HUES6 (cell line): ENCODE measurements at regions not wholly inside any gene's neighbourhood (a gene's known extent, or its start where the extent isn't known, plus 50 kb on each side); places are given as distances from the start of the nearest gene placed in this dataset.

Experiments
- H3K27ac ChIP-seq: 2 replicates; pipeline ENCODE4 v1.7.0; 2013; ENCODE audit warnings: low read depth, mild to moderate bottlenecking, low read length, inconsistent platforms
- H3K27me3 ChIP-seq: 2 replicates; pipeline ENCODE4 v1.6.1; 2013; ENCODE audit warnings: low read length; ENCODE audit not compliant: control insufficient read depth, insufficient read depth
- H3K36me3 ChIP-seq: 2 replicates; pipeline ENCODE4 v1.6.1; 2013; ENCODE audit warnings: low read length; ENCODE audit not compliant: control insufficient read depth, insufficient read depth
- H3K4me1 ChIP-seq: 2 replicates; pipeline ENCODE4 v1.6.1; 2013; ENCODE audit warnings: low read length; ENCODE audit not compliant: control insufficient read depth, insufficient read depth
- H3K4me3 ChIP-seq: 2 replicates; pipeline ENCODE4 v1.5.1; 2013; ENCODE audit warnings: low read depth, low read length
- H3K9ac ChIP-seq: one replicate; pipeline ENCODE4 v1.6.1; 2013; ENCODE audit warnings: mild to moderate bottlenecking, low read length
- H3K9me3 ChIP-seq: 2 replicates; pipeline ENCODE4 v1.6.1; 2013; ENCODE audit warnings: low read depth, low read length; ENCODE audit not compliant: control insufficient read depth, insufficient read depth

DNA sequence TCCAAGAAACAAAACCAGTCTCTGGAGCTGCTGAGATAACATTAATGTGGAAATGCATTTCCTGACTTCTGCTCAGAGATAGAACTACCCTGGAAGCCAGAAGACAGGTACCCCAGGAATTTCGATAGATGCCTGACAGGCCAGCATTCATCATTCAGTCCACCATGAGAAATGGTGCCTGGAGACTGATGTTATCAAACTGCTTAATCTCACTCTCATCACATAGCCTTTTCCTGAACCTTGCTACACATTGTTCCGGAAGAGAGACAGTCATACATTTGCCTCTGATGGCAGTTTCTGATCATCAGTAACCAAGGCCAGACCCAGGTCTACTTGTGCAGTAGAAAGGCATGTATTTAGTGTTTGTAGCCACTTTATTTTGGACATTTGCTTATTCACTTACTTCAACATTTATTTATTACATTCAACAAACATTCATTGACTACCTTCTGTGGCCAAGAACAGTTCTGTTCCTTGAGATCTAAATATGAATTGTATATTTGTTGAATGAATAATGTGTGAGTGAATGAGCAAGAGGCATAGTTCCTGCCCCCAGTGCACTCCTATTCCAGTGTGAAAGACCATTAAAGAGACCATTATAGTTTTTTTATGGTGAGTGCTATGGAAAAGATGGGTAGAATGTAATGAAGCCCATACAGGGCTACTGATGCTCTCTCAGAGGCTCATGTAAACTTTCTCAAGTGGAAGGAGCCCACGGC is 485.7 kb downstream of the NUF2 start:
- H3K9ac ChIP-seq = no peak overlapping the region
- no peak overlapping the region for H3K27ac ChIP-seq
- no peaks in the 10 kb centered on the region for H3K36me3 ChIP-seq

DNA sequence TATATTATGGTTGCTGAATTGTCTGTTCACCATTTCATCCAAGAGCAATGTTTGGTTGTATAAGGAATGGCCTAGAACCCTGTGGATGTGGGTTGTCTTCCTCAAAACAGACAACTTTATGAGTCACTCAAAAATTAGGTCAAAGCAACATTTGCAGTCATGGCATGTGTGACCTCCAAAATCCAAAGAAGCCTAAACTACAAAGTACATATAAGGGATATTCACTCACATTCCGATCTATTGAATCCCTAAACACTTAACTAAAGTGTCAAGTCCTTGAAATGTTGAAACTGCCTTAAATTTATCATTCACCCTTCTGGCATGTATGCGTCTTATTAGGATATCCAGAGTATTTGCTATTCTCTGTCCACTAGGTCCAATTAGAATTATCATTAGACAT is 491.5 kb downstream of the NUF2 start:
- Histone ChIP-seq H3K9me3 (no peaks in the 10 kb centered on the region; the same call in 1 of the 2 replicates), H3K9ac (no peak overlapping the region)

More for the DNA sequence above, 485.7 kb downstream of the NUF2 start:
- Histone ChIP-seq H3K27me3 (no peaks in the 10 kb centered on the region), H3K9me3 (no peaks in the 10 kb centered on the region; the same call in 1 of the 2 replicates), H3K4me3 (no peak overlapping the region), H3K4me1 (no peaks in the 10 kb centered on the region)

DNA sequence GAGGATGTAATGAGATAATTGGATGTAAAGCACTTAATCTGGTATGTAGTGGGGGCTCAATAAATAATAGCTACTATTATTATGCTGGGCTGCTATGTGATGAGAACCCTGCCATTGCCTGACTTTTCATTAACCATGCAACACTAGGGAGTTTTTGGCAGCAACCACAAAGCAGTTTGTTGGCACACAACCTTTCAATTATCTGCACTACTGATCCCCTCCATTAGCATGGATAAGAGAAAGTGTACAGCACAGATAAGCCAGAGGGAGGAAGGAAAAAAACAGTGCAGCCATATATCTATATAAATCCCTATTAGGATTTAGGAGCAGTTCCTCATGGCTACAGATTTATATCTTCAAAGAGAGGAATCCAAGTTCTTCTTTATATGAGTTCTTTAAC is 498.5 kb downstream of the NUF2 start:
- Histone ChIP-seq H3K9ac (no peak overlapping the region), H3K4me3 (no peak overlapping the region), H3K27me3 (no peaks in the 10 kb centered on the region), H3K27ac (no peak overlapping the region), H3K9me3 (no peaks in the 10 kb centered on the region), H3K4me1 (no peaks in the 10 kb centered on the region), H3K36me3 (no peaks in the 10 kb centered on the region)

More for the DNA sequence above, 491.5 kb downstream of the NUF2 start:
- no peak overlapping the region for H3K4me3 ChIP-seq
- H3K4me1 ChIP-seq = no peaks in the 10 kb centered on the region
- no peaks in the 10 kb centered on the region for H3K27me3 ChIP-seq
- no peaks in the 10 kb centered on the region for H3K36me3 ChIP-seq
- H3K27ac ChIP-seq = no peak overlapping the region

DNA sequence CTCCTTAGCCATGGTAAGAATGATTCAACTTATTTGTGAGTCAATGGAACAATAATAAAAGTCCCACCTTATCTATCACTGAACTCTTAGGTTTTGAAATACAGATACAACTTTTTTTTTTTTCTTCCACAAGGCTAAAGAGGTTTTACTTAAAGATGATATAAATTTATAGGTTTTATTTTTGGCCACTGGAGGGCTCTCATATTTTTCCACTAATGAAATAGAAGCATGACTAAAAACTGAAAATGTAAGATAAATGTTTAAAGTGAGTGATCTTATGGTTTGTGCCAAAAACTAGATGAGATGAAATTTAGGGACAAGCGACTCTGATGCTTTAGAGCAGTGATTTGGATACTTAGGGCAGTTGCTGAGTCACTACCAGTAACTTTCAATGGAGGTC is 499.0 kb downstream of the NUF2 start:
- Histone ChIP-seq H3K36me3 (no peaks in the 10 kb centered on the region), H3K9me3 (no peaks in the 10 kb centered on the region), H3K9ac (no peak overlapping the region), H3K27ac (no peak overlapping the region), H3K27me3 (no peaks in the 10 kb centered on the region), H3K4me1 (no peaks in the 10 kb centered on the region), H3K4me3 (no peak overlapping the region)

DNA sequence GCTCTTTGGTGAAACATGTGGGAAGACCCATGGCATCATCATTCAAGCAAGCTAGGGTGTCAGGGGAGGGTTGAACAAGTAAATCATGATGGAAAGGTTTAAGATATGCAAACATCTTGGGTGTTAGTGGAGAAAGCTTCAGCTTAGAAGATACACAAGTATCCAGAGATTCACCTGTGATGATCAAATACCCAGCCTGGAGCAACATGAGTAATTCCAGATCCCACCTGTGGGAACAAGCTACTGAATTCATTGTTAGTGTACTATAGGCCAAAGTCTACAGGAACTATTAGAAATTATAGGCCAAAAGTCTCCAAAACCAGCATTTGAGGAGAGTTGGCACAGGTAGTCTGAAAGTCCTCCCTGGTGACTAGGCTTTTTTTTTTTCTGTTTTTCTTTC is 499.9 kb downstream of the NUF2 start:
- no peaks in the 10 kb centered on the region for H3K27me3 ChIP-seq
- H3K9ac ChIP-seq = no peak overlapping the region
- H3K9me3 ChIP-seq = no peaks in the 10 kb centered on the region
- no peaks in the 10 kb centered on the region for H3K36me3 ChIP-seq
- H3K4me1 ChIP-seq = no peaks in the 10 kb centered on the region
- H3K27ac ChIP-seq = no peak overlapping the region
- no peak overlapping the region for H3K4me3 ChIP-seq

DNA sequence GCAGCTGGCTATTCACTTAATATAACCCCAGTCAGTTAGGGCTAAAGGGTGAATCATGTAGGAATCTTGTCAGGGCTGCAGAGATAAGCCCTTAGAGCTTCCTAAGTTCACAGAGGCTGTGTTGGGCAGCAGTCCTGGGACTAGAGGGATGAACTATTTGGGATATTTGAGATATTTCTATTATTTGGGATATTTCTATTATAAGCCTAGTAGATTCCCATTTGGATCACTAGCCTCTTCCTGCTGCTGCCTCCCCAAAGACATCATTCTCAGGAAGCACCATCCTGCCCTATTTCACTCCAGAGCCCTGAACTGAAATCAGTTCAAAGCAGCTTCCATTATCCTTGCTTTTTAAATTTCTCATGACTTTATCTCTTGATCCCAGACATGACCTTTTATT is 501.3 kb downstream of the NUF2 start:
- Histone ChIP-seq H3K4me1 (no peaks in the 10 kb centered on the region), H3K36me3 (no peaks in the 10 kb centered on the region), H3K27me3 (no peaks in the 10 kb centered on the region), H3K4me3 (no peak overlapping the region), H3K9ac (no peak overlapping the region), H3K9me3 (no peaks in the 10 kb centered on the region), H3K27ac (no peak overlapping the region)

DNA sequence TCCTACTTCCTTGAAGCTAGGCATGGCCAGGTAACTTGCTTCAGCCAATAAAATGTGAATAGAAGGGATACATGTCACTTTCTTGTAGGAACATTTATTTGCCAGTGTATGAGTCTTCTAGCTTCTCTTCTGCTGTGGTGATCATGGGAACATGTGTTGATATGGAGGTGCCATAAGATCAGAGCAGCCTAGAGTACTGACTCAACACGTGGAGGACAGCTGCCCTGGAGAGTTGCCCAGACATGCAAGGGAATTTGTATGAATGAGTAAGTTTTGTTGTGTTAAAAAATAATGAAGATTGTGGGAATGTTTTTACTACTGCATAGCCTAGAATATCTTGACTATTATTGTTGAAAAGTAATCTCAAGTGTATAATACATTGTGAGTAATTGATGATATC is 502.3 kb downstream of the NUF2 start:
- no peaks in the 10 kb centered on the region for H3K27me3 ChIP-seq
- H3K9ac ChIP-seq = no peak overlapping the region
- H3K4me3 ChIP-seq = no peak overlapping the region
- no peaks in the 10 kb centered on the region for H3K4me1 ChIP-seq
- H3K36me3 ChIP-seq = no peaks in the 10 kb centered on the region
- no peak overlapping the region for H3K27ac ChIP-seq
- H3K9me3 ChIP-seq = no peaks in the 10 kb centered on the region

DNA sequence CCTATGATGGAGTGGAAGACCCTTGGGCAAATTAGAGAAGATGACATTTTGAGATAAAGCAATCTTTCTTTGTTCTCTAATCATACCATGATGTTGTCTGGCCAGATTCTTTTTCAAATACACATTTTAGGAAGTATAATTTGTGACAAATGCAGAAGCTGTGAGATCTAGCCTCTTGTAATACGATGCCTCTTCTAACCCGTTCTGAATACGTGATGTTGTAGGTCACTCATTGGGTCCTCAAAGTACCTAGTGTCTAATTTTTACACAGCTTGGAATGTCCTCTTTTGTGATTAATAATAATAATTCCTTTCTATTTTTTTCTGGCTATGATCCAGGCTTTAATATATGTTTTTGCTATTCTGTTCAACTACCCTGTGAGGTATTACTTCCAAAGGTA is 502.7 kb downstream of the NUF2 start:
- no peak overlapping the region for H3K27ac ChIP-seq
- no peaks in the 10 kb centered on the region for H3K36me3 ChIP-seq
- no peaks in the 10 kb centered on the region for H3K27me3 ChIP-seq

DNA sequence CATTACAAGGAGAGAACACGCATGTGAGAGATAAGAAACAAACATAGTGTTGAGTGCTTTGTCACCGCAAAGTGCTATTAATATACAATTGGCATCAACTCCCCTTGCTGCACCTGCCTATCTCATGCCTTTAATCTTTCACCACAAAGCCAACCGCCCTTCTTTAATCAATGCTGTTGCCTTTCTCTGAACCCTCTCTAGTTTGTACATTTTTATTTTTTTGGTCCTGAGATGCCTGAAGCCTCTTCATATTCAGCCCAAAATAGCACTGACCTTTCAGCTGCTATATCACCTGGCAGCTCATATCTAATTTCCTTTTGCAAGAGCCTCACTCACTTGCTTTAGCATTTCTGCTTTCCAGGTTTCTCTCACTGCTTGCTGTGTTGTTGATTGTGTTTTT is 504.7 kb downstream of the NUF2 start:
- Histone ChIP-seq H3K27me3 (no peaks in the 10 kb centered on the region), H3K4me3 (no peak overlapping the region), H3K9ac (no peak overlapping the region), H3K9me3 (no peaks in the 10 kb centered on the region), H3K27ac (no peak overlapping the region), H3K4me1 (no peaks in the 10 kb centered on the region), H3K36me3 (no peaks in the 10 kb centered on the region)

More for the DNA sequence above, 502.7 kb downstream of the NUF2 start:
- Histone ChIP-seq H3K4me3 (no peak overlapping the region), H3K9ac (no peak overlapping the region), H3K4me1 (no peaks in the 10 kb centered on the region), H3K9me3 (no peaks in the 10 kb centered on the region)

DNA sequence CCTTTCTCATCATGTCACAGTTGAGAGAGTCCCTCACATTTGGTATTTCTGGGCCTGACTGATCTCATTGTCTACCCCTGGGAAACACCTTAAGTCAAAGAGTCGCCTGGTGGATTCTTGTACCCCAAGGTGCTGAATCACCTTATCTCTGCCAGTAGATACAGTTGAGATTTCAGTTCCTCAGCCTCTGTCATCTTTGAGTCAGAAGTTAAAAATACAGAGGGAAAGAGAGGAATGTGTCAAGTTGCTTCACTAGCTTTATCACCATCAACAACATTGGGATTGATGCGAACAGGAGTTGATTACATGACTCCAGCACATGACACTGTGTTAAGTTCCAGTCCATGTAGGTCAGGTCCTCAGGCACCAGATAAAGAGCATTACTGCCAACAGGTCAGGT is 513.0 kb downstream of the NUF2 start:
- no peaks in the 10 kb centered on the region for H3K27me3 ChIP-seq

DNA sequence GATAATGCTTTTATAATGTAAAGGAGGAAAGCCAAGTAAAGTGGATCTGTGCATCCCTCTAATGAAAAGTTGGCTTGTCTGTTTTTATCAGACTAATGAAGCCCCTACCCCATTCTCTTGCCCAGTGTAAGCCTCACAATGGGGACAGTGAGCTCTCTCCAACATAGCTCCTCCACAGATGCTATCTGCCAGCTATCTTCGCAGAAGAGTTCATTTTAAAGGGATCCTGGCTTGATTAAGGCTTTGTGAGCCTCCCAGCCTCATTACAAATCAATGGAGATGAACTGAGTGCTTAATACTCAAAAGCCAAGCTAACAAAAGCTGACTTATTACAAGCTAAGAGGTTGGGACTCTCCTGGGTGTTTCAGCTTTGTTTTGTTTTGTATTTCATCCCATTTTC is 514.7 kb downstream of the NUF2 start:
- no peaks in the 10 kb centered on the region for H3K9me3 ChIP-seq

More for the DNA sequence above, 513.0 kb downstream of the NUF2 start:
- H3K27ac ChIP-seq = no peak overlapping the region
- no peak overlapping the region for H3K9ac ChIP-seq
- H3K4me3 ChIP-seq = no peak overlapping the region
- no peaks in the 10 kb centered on the region for H3K36me3 ChIP-seq
- H3K9me3 ChIP-seq = no peaks in the 10 kb centered on the region
- H3K4me1 ChIP-seq = peaks cover 9% of the 10 kb centered on the region

More for the DNA sequence above, 514.7 kb downstream of the NUF2 start:
- Histone ChIP-seq H3K4me3 (no peak overlapping the region), H3K9ac (no peak overlapping the region), H3K4me1 (peaks cover 9% of the 10 kb centered on the region), H3K27ac (no peak overlapping the region), H3K27me3 (no peaks in the 10 kb centered on the region), H3K36me3 (no peaks in the 10 kb centered on the region)
